Kasumi-1 (cell line): ENCODE measurements at regions not wholly inside any gene's neighbourhood (a gene's known extent, or its start where the extent isn't known, plus 50 kb on each side); places are given as distances from the start of the nearest gene placed in this dataset.

Experiments used
- DNase-seq, 2 experiments: peaks; one replicate each; lab custom pipeline; 2025; lab: John Stamatoyannopoulos, UW

- no peak for DNase-seq
Observed at GRCh38 chr2:173770947-173771678, 194.1 kb downstream of the SP3 start.

DNA sequence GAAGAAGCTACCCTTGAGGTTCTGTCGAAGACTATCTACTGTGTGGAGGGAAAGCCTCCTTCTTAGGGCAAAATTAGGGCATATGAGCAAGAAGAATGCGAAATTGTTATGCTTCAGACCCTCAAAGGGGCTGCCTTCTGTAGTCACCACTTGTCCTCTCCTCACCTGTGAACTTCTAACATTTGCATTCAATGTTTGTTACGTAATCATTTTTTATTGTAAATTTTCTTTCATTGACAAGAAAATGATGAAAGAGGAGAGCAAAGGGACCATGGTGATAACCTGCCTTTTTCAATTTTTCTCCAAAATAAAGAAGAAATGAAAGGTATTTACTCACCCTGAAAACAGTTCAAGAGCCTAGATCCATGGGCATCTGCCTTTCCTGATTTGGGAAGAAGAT, 193.0 kb downstream of the SP3 start:
- no peak for DNase-seq

DNA sequence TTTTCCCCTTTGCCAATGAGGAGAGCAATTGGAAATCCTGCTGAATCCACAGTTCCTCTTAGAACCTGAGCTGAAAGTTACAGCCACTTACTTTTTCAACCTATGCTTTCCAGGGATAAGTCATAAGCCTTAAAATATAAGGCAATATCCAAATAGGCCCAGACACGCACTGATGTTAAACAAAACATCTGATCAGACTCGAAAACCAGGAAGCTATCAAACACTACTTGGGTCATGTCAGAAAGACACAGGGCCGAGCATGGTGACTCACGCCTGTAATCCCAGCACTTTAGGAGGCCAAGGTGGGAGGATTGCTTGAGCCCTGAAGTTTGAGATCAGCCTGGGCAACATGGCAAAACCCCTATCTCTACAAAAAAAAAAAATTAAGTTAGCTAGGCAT, 192.1 kb downstream of the SP3 start:
- DNase-seq, result no peak

GRCh38 chr2:173775440-173775839, 189.7 kb downstream of the SP3 start:
- DNase-seq, result no peak

DNA sequence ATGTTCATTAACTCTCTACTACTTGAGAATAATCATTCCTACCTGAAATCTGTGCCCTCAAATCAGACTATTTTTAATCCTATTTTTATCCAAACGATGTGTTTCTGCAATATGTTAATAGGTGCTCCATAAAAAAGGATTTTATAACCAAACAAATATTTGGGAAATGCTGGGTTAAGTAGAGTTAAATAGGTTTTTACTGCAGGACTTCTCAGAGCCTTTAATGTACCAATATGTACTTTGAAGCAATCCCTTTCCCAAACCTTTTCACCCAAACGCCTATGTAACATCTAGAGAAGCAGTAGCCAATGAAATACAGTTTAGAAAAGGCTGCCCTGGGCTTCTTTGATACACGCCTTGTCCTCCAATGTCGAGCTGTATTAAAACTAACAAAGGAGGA, 182.5 kb downstream of the SP3 start:
- no peak for DNase-seq

DNA sequence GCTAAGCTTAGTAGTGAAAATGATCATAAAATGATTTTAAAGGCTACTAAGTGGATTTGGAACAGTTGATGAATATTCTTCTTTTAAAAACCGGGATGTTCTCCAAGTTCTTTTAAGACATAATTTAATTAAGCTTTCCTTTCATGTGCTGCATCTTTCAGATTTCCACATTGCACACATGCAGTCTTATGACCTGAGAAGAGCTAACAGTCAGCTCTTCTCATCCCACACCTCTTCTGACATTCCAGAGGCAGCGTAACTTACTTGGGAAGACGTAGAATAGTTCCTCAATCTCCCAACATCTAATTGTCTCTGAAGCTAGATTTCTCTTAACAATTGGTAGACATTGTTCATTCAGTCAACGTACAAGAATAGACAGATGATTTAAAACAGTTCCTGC, 181.8 kb downstream of the SP3 start:
- DNase-seq, result no peak

GRCh38 chr2:173785813-173786212, 179.4 kb downstream of the SP3 start:
- no peak for DNase-seq

- DNase-seq, result no peak
Observed at GRCh38 chr2:173791502-173791901, 173.7 kb downstream of the SP3 start.

DNA sequence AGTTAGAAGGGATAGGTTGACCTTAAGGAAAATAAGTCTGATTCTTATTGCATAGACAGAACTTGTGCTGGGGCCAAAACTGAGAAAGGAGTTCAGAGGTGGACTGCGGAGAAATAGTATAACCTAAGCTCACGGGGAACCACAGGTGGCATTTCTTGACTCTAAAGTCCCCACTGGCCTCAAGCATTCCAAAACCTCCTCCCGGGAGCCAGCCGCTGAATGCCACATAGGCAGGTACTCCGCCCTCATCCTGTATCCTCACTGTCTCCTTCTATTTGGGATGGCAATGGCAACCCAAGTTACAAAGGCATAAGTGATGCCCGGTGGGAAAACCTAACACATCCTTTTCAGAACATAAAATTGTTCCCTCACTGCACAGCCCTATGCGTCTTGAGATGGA, 173.0 kb downstream of the SP3 start:
- no peak for DNase-seq

GRCh38 chr2:173792741-173793140, 172.4 kb downstream of the SP3 start:
- DNase-seq, result no peak

DNA sequence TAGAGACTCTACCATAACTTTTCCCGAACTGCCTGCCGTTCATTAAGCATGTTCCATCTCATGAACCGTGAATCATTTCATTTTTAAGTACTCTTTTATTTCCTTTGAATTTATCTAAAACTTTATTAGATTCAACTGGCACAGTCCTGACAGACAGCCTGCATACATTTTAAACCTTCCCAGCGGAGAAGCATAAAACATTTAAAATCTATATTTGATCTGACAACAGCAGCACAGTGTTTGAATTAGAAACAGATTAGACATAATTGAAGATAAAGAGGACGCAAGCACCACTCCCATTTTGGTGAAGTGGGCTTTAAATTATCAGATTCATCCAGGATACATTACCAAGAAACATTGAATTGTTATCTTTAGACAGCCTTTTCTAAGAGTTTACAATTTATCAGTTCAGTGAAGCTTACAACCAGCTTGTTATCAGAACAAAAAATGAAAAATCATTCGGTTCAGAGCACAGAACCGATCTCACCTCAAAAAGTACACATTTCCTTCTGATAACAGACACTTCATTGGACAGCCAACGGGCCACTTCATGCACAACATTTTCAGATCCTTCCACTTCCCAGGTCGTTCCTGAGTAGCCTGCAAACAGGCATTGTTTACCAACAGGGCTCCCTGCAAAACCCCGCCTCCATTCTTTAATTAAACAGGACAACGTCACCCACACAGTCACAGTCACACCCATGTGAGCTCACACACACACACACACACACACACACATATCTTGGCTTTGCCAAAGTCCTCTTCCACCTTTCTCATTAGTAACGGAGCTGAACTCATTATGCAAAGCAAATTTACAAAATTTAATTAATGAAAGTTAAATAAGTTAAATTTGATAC, 171.2 kb downstream of the SP3 start:
- DNase-seq, result no peak

- no peak for DNase-seq
Observed at GRCh38 chr2:173797586-173798263, 167.4 kb downstream of the SP3 start.

- no peak for DNase-seq
Observed at GRCh38 chr2:173802518-173802917, 162.7 kb downstream of the SP3 start.

DNA sequence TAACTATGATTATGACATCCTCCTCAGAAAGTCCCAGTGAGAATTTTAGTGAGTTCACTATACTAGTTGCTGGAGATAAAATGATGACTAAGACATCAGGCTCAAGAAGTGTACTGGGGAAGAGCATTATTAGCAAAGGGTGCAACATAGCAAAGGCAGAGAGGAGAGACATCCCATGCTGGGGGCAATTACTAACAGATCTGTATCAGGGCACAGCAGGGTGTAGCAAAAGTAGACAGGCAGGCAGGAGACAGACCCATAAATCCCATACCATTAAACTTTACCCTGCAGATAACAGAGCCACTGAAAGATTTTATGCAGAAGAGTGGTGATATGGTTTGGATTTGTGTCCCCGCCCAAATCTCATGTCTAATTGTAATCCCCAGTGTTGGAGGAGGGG, 161.7 kb downstream of the SP3 start:
- no peak for DNase-seq

DNA sequence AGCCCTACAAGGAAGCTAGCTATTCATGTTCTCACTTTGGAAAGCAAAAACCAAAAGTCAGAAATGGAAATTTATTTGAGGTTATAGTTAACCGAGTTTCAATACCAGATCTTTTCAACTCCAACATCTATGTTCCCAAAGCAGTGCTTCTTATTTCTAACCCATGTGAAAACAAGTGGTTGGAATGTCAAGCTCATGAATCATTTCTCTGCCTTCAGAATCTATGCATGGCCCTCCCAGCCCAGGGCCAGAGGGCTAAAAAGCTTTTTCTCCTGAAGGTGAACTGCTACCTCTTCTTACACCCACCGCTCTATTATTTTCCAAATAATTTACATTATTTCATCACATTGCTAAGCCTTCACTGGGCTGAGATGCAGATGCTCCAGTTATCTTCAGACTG, 158.4 kb downstream of the SP3 start:
- DNase-seq, result no peak

DNA sequence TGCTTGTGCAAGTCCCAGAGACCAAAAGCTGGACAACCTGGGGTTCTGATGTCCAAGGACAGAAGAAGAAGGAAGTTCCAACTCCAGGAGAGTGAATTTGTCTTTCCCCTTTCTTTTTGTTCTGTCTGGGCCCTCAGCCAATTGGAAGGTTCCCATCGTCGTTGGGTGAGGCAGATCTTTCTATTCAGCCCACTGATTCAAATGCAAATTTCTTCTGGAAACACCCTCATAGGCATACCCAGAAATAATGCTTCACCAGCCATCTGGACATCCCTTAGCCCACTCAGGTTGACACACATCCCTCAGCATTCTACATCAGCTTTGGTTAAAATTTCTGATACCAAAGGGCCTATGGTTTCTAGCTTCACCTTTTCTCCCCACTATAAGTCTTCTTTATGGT, 156.5 kb downstream of the SP3 start:
- no peak for DNase-seq

GRCh38 chr2:173812321-173812720, 152.9 kb downstream of the SP3 start:
- DNase-seq, result no peak

- DNase-seq, result no peak
Observed at GRCh38 chr2:173814306-173814705, 150.9 kb downstream of the SP3 start.

GRCh38 chr2:173815772-173816171, 149.4 kb downstream of the SP3 start:
- no peak for DNase-seq

DNA sequence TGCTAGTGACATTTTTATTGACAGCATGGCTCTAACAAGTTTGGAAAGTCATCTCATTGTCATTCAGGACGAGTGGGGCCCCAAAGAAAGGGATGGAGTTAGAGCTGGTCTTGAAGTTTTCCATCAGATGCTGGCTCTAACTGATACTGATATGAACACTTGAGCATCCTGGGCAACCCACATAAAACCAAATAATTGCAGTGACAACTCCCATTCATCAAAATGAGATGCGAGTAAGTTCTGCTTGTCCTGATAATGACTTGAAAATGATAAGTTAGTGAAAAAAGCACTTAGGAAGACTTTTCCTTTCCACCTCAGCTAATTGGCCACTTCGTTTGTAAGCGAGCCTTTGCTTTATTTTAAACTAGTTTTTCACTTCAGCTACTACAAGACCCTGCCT, 147.6 kb downstream of the SP3 start:
- DNase-seq, result no peak

GRCh38 chr2:173818285-173818684, 146.9 kb downstream of the SP3 start:
- DNase-seq, result no peak

- no peak for DNase-seq
Observed at GRCh38 chr2:173819852-173820251, 145.3 kb downstream of the SP3 start.

- DNase-seq, result no peak
Observed at GRCh38 chr2:173821451-173821850, 143.7 kb downstream of the SP3 start.
